NB4 (cell line): ENCODE measurements at regions not wholly inside any gene's neighbourhood (a gene's known extent, or its start where the extent isn't known, plus 50 kb on each side); places are given as distances from the start of the nearest gene placed in this dataset.

ENCODE experiments used
- MAX ChIP-seq: IDR thresholded peaks from 2 replicates; pipeline ENCODE4 v1.6.1; 2011; ENCODE audit warnings: low read depth, low read length
- POLR2A ChIP-seq: IDR thresholded peaks from 2 replicates; pipeline ENCODE4 v1.6.1; 2011; ENCODE audit warnings: mild to moderate bottlenecking; ENCODE audit not compliant: insufficient read length; ENCODE audit errors: extremely low read depth
- TF ChIP-seq, protein P1 (sequence below): IDR thresholded peaks from one replicate; pipeline ENCODE4 v1.5.1; 2012; ENCODE audit warnings: low read depth, low read length

GRCh38 chr9:93810028-93810971 is 144.9 kb downstream of the BARX1 start:
- TF ChIP-seq, protein P1, sequence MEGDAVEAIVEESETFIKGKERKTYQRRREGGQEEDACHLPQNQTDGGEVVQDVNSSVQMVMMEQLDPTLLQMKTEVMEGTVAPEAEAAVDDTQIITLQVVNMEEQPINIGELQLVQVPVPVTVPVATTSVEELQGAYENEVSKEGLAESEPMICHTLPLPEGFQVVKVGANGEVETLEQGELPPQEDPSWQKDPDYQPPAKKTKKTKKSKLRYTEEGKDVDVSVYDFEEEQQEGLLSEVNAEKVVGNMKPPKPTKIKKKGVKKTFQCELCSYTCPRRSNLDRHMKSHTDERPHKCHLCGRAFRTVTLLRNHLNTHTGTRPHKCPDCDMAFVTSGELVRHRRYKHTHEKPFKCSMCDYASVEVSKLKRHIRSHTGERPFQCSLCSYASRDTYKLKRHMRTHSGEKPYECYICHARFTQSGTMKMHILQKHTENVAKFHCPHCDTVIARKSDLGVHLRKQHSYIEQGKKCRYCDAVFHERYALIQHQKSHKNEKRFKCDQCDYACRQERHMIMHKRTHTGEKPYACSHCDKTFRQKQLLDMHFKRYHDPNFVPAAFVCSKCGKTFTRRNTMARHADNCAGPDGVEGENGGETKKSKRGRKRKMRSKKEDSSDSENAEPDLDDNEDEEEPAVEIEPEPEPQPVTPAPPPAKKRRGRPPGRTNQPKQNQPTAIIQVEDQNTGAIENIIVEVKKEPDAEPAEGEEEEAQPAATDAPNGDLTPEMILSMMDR, result no peak
- TF ChIP-seq POLR2A (no peak), MAX (no peak)
